AG08396 (cell line): ENCODE measurements at regions not wholly inside any gene's neighbourhood (a gene's known extent, or its start where the extent isn't known, plus 50 kb on each side); places are given as distances from the start of the nearest gene placed in this dataset.
"Not testable (repeated sequence)": the region's sequence is repeated elsewhere in the genome, so short reads cannot be mapped to it uniquely, and the experiment has no call there.

Experiments
- DNase-seq: peaks from one replicate; pipeline ENCODE4 v3.0.0; 2012; ENCODE audit warnings: low spot score, mixed read lengths

DNA sequence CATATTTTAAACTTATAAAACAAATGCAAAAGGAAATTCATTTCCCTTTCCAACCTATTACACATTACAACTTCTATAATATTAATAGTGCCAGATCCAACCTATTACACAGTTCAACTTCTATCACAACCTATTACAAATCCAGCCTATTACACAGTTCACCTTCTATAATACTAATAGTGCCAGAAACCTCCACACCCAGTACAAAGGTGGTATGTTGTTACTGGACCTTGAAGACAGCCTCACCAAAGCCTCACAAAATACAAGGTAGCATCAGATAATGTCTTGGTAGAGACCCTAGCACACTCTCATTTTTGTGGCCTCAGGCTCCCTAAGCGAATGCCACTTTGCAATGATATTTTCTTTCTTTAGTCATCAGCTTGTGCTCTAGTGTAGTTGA is 68.7 kb upstream of the PELI2 start:
- DNase-seq, result no peak

DNA sequence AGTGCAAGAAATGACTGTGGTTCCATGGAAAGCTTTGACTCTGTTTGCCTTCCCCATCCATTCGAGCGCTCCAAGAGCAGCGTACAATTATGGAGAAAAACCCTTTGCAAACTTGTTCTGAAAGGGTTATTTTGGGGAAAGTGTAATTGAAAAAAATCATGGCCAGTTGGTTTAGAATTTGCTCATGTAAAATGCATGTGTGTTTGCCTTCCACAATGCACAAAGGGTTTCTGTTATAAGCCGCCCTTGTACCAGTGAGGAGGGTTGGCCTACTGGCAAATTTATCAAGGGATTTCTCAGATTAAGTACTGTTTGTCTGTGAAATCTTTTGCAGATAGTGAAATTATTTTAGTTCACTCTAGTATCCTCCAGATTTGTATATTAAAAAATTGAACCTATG is 62.7 kb upstream of the PELI2 start:
- no peak for DNase-seq

DNA sequence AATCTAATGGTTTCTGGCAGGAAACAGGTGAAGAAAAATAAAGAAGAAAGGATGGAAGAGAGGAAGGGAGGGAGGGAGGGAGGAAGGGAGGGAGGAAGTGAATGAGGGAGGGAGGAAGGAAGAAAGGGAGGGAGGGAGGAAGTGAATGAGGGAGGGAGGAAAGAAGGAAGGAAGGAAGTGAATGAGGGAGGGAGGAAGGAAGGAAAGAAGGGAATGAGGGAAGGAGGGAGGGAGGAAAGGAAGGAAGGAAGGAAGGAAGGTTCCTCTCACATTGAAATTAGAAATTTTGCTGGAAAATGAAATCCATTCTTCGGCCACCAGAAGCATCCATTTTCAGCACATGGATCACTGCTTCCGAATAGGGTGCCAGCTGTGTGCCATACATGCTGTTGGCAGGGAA is 62.2 kb upstream of the PELI2 start:
- DNase-seq, result no peak

DNA sequence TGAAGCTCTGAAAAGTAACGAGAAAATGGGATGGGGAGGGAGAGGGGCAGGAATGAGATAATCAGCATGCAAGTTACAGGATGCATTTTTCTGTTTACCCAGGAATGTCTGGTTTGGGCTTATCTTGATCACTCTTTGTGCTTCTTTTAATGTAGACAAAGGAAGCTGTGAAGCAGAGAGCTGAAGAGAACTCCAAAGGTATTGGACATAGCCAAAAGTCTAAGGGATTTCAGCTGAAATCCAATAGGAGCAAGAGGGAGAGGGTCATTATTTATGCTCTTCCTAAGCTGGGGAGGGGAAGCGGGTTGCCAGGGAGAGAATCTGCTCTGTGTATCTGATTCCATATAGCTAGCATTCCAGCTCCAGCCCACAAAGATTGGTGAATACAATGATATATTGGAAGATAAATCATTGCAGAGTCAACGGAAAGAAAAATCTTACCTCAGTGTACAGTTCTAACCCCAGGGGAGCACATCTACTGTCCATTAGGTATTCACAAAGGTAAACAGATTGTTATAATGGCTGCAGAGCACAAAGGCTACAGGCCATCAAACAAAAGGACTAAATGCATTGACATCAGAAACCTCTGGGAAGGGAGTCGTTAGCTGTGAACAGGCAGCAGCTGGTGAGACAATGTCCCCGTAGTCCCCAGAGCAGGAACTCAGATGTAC is 61.0 kb upstream of the PELI2 start:
- DNase-seq, result no peak

DNA sequence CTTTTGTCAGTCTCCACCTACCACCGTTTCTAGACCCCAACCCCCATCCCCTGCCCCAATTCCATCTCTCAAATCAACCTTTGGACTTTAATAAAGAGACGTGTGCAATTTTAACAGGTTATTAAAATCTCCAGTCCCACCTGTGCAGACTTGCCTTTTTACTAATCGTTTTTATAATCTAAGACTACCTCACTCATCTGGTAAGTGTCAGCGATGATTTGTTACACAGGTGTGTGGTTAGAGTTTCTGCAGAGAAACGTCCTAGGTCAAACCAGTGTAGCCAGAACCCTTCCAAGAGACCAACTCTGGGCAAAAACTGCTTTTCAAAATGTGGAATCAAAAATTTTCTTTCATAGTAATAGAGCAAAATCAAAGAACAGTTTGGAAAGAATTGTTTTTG is 60.4 kb upstream of the PELI2 start:
- DNase-seq, result no peak

DNA sequence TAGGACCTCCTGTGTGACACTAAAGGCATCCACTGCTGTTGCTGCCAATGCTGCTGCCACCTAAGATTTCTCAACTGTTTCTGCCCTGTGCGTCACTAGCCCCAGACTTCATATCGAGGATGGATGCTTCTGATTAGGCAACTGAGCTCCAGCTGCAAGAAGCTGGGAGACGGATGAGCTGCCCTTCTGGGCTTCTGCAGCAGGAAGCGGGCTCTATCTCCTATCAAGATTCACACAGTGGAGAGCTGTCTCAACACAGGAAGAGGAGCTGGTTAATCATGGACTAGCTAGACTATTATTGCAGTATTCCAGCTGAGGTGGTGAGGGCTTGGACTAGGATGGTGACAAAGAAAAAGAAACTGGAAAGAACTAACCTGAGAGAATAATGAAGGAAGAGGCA is 59.2 kb upstream of the PELI2 start:
- peak; percentile 4 for DNase-seq

DNA sequence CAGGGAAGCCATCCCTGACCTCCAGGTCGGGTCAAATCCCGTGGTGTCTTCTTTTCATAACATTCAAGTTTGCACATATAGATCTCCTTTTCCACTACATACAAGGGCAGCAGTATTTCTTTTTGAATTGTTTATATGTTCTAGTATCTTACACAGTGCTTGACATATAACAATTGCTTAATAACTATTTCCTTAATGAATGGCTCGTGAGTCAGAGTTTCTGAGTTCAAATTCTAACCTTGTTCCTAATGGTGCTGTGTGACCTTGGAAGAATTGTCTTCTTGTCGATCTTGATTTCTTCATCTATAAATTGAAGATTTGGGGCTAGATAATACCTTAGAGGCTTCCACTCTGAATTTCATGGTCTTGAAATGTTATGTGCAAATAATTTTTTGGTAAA is 57.2 kb upstream of the PELI2 start:
- no peak for DNase-seq

DNA sequence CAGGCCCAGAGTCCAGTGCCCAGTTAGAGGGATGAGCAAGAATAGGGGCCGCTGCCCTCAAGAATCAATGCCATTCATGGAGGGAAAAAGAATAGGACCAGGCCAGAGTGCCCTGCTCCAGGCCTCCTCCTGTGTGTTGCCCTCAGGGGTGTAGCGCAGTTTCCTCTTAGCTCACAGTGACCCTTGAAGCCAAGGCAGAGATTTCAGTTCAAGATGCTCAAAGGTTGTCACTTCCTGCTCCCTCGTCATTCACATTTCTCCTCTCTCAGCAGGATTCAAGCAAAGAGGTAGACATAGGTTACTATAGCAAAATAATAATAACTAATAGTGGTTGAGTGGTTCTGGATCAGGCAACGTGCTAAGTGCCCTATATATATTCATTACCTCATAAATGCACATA is 55.1 kb upstream of the PELI2 start:
- DNase-seq, result no peak

DNA sequence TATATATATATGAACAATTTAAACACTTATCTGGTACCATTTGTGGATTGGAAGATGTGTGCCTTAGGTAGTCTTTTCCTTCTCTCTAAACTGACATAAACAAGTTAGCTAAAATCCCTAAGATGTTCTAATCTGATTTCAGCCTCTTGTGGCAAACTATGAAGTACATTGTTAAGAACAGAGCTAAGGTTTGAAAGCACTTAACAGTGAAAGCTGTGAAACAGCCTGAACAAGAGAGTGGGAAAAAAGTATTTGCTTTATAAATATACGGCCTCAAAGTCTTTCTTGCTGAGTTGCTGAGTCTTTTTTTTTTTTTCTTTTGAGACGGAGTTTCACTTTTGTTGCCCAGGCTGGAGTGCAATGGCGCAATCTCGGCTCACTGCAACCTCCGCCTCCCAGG is 53.7 kb upstream of the PELI2 start:
- no peak for DNase-seq

DNA sequence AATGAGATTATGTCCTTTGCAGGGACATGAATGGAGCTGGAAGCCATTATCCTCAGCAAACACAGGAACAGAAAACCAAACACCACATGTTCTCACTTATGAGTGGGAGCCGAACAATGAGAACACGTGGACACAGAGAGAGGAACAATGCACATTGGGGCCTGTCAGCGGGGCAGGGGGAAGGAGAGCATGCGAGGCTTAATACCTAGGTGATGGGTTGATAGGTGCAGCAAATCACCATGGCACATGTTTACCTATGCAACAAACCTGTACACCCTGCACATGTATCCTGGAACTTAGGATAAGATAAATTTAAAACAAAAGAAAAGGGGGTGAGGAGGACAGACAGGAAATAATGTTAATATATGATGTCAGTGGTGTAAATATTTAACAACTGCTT is 53.0 kb upstream of the PELI2 start:
- DNase-seq, result not testable (repeated sequence)

DNA sequence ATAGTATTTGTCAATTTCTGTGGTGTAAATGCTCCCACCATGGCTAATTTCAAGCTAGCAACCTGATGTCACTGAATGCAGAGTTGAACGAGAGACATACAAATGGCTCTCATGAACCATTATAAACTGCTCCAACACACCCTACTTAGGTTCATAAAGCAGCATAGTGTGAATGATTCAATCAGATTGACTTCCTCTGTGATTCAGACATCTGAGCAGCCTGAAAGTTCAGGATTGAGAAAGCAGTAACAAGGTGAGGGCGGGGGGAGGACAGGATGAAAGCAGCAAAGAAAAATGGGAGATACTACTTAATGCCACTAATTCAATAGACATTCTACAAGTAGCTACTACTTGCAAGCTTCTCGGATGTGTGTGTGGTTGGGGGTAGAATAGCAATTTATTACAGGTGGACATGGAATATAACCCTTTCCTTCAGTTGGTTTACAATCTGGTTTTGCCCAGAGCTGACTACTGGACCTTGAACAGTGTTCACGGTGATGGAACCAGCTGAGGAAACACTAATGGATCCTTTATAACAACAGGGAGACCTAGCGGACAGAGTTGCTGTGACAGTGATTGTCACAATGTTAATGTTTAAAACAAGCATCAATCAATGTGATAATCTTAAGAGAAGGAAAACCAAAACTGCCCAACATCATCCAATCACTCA is 52.5 kb upstream of the PELI2 start:
- DNase-seq, result no peak
